A673 (cell line): ENCODE measurements at regions not wholly inside any gene's neighbourhood (a gene's known extent, or its start where the extent isn't known, plus 50 kb on each side); places are given as distances from the start of the nearest gene placed in this dataset.

Experiments used
- BruUV-seq: library from RNA; stranded (reverse); fragments of 400-500 nt; replicated peaks from 2 replicates; lab custom pipeline; 2021; lab: Mats Ljungman, UMichigan
- CTCF ChIA-PET: fragments of 300-600 bp; sonication (Branson Sonifier 250); formaldehyde crosslinking; loops from one replicate; lab custom pipeline; 2022; ENCODE audit warnings: antibody characterized with exemption; lab: Charles Lee
- POLR2A ChIA-PET: fragments of 300-600 bp; sonication (Branson Sonifier 250); formaldehyde crosslinking; loops from one replicate; lab custom pipeline; 2022; ENCODE audit warnings: antibody characterized with exemption; ENCODE audit not compliant: low non-redundant PET; lab: Charles Lee
- DNase-seq: peaks from one replicate; pipeline ENCODE4 v3.0.0-alpha.2; 2015; ENCODE audit warnings: low spot score
- H3K27ac ChIP-seq: fragments of 200-600 bp; sonication (generic); 2 replicates; pipeline ENCODE4 v1.5.1; 2016; ENCODE audit warnings: mixed run types, low read depth, mild to moderate bottlenecking, mixed read lengths, antibody characterized with exemption, low read length; ENCODE audit not compliant: poor library complexity, severe bottlenecking
- H3K27me3 ChIP-seq: fragments of 200-600 bp; sonication (generic); replicated peaks from 2 replicates; pipeline ENCODE4 v1.6.1; 2017; ENCODE audit warnings: mixed run types, low read depth, mild to moderate bottlenecking, mixed read lengths, antibody characterized with exemption, low read length; ENCODE audit not compliant: insufficient read depth, poor library complexity
- H3K36me3 ChIP-seq: fragments of 200-600 bp; sonication (generic); 2 replicates; pipeline ENCODE4 v1.6.1; 2016; ENCODE audit warnings: mixed run types, mild to moderate bottlenecking, mixed read lengths, antibody characterized with exemption, low read length; ENCODE audit not compliant: insufficient read depth, poor library complexity, severe bottlenecking
- H3K4me1 ChIP-seq: fragments of 200-600 bp; sonication (generic); 2 replicates; pipeline ENCODE4 v1.6.1; 2017; ENCODE audit warnings: mixed run types, mild to moderate bottlenecking, mixed read lengths, antibody characterized with exemption, low read length; ENCODE audit not compliant: insufficient read depth, poor library complexity, severe bottlenecking
- H3K4me3 ChIP-seq: fragments of 200-600 bp; sonication (generic); 2 replicates; pipeline ENCODE4 v1.5.1; 2016; ENCODE audit warnings: low read depth, mixed run types, mild to moderate bottlenecking, mixed read lengths, low read length; ENCODE audit not compliant: poor library complexity, severe bottlenecking
- H3K9me3 ChIP-seq: fragments of 200-600 bp; sonication (generic); 2 replicates; pipeline ENCODE4 v1.6.1; 2016; ENCODE audit warnings: mixed run types, low read depth, mild to moderate bottlenecking, mixed read lengths, antibody characterized with exemption, low read length; ENCODE audit not compliant: poor library complexity, severe bottlenecking
- CTCF ChIP-seq: fragments of 300-800, 200-600 bp; sonication (generic); conservative IDR thresholded peaks from 2 replicates; pipeline ENCODE4 v1.5.1; 2017; ENCODE audit warnings: low read depth, mild to moderate bottlenecking, antibody characterized with exemption, low read length, moderate library complexity, mixed read lengths
- EZH2 ChIP-seq: fragments of 200-600 bp; sonication (generic); IDR thresholded peaks from 2 replicates; pipeline ENCODE4 v1.6.1; 2017; ENCODE audit warnings: borderline replicate concordance, low read depth, mild to moderate bottlenecking, mixed read lengths, antibody characterized with exemption, low read length; ENCODE audit not compliant: poor library complexity, severe bottlenecking
- intact Hi-C: fragments of 100-400 bp; cut with micrococcal nuclease; formaldehyde crosslinking; loops from one replicate; pipeline ENCODE4 v1.10.0; 2022; ENCODE audit not compliant: unreplicated experiment

- CTCF ChIA-PET = no interaction called here
- DNase-seq = no peak
- BruUV-seq = no TSS peak
Observed at GRCh38 chr12:20259786-20260185, 108.6 kb upstream of the PDE3A start.

GRCh38 chr12:20260851-20261250 is 107.5 kb upstream of the PDE3A start:
- DNase-seq = peak; percentile 15
- Histone ChIP-seq H3K4me1 (peaks cover 8% of the 10 kb centered on the region), H3K27ac (no peak overlapping the region), H3K9me3 (no peaks in the 10 kb centered on the region), H3K27me3 (no peaks in the 10 kb centered on the region), H3K4me3 (no peak overlapping the region), H3K36me3 (no peaks in the 10 kb centered on the region)
- ChIA-PET CTCF (no interaction called here), POLR2A (interaction anchor here (0.6 kb wide), 1 partner anchor 277 kb away, joined by 3 read pairs; no protein-coding TSS in a partner anchor)
- TF ChIP-seq EZH2 (no peak), CTCF (no peak)
- intact Hi-C loops = no loop called here
- BruUV-seq = no TSS peak

More at GRCh38 chr12:20259786-20260185, 108.6 kb upstream of the PDE3A start:
- Histone ChIP-seq H3K9me3 (no peaks in the 10 kb centered on the region), H3K4me1 (peaks cover 8% of the 10 kb centered on the region), H3K4me3 (no peak overlapping the region), H3K36me3 (no peaks in the 10 kb centered on the region), H3K27me3 (no peaks in the 10 kb centered on the region), H3K27ac (no peak overlapping the region)
- TF ChIP-seq EZH2 (no peak), CTCF (no peak)
- intact Hi-C loops = no loop called here
- POLR2A ChIA-PET = no interaction called here

- Histone ChIP-seq H3K27ac (no peak overlapping the region), H3K4me1 (peaks cover 8% of the 10 kb centered on the region), H3K9me3 (no peaks in the 10 kb centered on the region), H3K4me3 (no peak overlapping the region), H3K27me3 (no peaks in the 10 kb centered on the region), H3K36me3 (no peaks in the 10 kb centered on the region)
- no peak for TF ChIP-seq EZH2
- TF ChIP-seq CTCF = no peak
- no TSS peak for BruUV-seq
- ChIA-PET POLR2A (no interaction called here), CTCF (no interaction called here)
- intact Hi-C loops = no loop called here
- DNase-seq = no peak
Observed at GRCh38 chr12:20262119-20262518, 106.2 kb upstream of the PDE3A start.
